ENCODE measurements at regions not wholly inside any gene's neighbourhood (a gene's known extent, or its start where the extent isn't known, plus 50 kb on each side); places are given as distances from the start of the nearest gene placed in this dataset.
"Not testable (repeated sequence)": the region's sequence is repeated elsewhere in the genome, so short reads cannot be mapped to it uniquely, and the experiment has no call there.

GRCh38 chr2:196293751-196294515 lies 122.6 kb upstream of the STK17B start:
- WGBS, 2 donors: 49 to 51% methylated on average over 3 of the region's 3 CpGs

DNA sequence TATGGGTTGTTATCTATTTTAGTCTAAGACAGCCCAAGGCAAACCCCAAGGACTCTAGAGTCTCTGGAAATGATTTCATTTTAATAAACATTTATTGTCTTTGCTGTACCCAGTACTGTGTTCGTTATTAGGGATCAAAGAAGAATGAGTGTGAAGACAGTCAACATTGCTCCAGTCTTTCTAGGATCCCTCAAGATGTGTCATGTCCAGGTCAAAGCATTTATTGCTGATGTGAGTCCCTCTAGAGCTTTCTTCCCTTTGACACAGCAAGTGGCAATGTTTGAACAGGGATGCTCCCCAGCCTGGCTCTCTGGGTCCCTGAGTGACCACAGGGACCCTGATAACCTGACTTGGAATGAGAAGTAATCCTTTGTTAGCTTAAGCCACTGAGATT lies 123.1 kb upstream of the STK17B start:
- TF ChIP-seq POLR2A (IDR thresholded peaks at IDR 0.05): no peak
- TF ChIP-seq, protein P1, sequence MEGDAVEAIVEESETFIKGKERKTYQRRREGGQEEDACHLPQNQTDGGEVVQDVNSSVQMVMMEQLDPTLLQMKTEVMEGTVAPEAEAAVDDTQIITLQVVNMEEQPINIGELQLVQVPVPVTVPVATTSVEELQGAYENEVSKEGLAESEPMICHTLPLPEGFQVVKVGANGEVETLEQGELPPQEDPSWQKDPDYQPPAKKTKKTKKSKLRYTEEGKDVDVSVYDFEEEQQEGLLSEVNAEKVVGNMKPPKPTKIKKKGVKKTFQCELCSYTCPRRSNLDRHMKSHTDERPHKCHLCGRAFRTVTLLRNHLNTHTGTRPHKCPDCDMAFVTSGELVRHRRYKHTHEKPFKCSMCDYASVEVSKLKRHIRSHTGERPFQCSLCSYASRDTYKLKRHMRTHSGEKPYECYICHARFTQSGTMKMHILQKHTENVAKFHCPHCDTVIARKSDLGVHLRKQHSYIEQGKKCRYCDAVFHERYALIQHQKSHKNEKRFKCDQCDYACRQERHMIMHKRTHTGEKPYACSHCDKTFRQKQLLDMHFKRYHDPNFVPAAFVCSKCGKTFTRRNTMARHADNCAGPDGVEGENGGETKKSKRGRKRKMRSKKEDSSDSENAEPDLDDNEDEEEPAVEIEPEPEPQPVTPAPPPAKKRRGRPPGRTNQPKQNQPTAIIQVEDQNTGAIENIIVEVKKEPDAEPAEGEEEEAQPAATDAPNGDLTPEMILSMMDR (IDR thresholded peaks at IDR 0.05): no peak
- DNase-seq (ENCODE audit: low spot score in 2 of 2): no peak

More at GRCh38 chr2:196293751-196294515, 122.6 kb upstream of the STK17B start:
- TF ChIP-seq, protein P1 (IDR thresholded peaks at IDR 0.05): no peak
- no peak for TF ChIP-seq POLR2A (IDR thresholded peaks at IDR 0.05)
- DNase-seq (ENCODE audit: low spot score in 2 of 2): no peak
- intact Hi-C loops (cut with DNase I; ENCODE audit: low total_unique reads): no loop called here
- no peak overlapping the region for H3K4me3 ChIP-seq (ENCODE audit: low read depth, poor library complexity, severe bottlenecking)

GRCh38 chr2:196295005-196295404 lies 123.6 kb upstream of the STK17B start:
- WGBS, 2 donors: 79 to 90% methylated on average over 1 of the region's 1 CpG

More for the DNA sequence above, 123.1 kb upstream of the STK17B start:
- 54 to 73% methylated on average over 1 of the region's 1 CpG for WGBS, 2 donors
- no peak overlapping the region for H3K4me3 ChIP-seq (ENCODE audit: low read depth, poor library complexity, severe bottlenecking)
- intact Hi-C loops (cut with DNase I; ENCODE audit: low total_unique reads): no loop called here

DNA sequence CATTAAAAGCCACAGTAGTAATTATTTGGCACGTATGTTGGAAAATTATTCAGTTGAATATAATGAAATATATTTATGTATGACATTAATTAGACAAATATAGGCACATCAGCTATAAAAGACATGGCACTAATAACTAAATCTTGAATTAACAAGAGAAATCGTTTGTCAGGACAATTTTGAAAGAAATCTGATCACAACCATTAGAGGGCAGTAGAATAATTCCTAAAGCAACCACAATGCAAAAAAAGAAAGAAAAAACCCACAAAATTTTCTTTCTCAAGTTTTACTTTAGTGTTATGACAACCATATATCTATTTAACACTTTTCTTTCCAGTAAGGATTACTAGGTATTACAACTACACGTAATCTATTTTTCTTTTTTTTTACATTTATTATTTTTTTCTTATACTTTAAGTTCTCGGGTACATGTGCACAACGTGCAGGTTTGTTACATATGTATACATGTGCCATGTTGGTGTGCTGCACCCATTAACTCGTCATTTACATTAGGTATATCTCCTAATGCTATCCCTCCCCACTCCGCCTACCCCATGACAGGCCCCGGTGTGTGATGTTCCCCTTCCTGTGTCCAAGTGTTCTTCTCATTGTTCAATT lies 126.8 kb upstream of the STK17B start:
- H3K4me3 ChIP-seq (ENCODE audit: low read depth, poor library complexity, severe bottlenecking); DNase-seq (ENCODE audit: low spot score in 2 of 2); intact Hi-C loops (cut with DNase I; ENCODE audit: low total_unique reads): not testable (repeated sequence)
- TF ChIP-seq, protein P1 (IDR thresholded peaks at IDR 0.05): peak in 1 of 3 donors; percentile 24
- WGBS, 2 donors: 54 to 56% methylated on average over 8 of the region's 8 CpGs

More at GRCh38 chr2:196295005-196295404, 123.6 kb upstream of the STK17B start:
- intact Hi-C loops (cut with DNase I; ENCODE audit: low total_unique reads): no loop called here
- TF ChIP-seq, protein P1 (IDR thresholded peaks at IDR 0.05): no peak
- TF ChIP-seq POLR2A (IDR thresholded peaks at IDR 0.05): no peak
- no peak for DNase-seq (ENCODE audit: low spot score in 2 of 2)
- H3K4me3 ChIP-seq (ENCODE audit: low read depth, poor library complexity, severe bottlenecking): no peak overlapping the region

DNA sequence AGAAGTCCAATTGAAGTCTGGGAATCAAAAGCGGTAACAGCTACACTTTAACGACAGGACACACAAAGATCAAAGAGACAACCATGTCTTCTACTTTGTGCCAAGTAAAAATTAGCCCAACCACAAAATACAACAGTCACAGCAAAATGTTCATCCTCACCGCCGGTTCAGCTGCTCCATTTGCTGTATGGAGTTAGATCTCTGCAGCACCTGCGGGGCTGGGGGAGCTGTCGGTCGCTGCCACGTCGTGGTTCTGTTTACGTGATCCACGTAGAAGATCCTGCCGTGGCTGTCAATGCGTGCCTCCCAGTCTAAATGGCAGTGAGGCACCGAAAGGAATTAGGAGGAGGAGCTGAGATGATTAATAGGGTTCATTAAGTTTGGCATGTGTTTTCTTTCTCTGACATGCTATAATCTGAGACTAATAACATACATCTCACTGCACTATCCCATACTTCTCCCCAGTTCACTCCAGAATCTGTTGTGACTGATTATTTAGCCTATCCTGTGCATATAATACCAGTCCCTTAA lies 136.5 kb upstream of the STK17B start:
- 75 to 84% methylated on average over 14 of the region's 14 CpGs for WGBS, 2 donors
- intact Hi-C loops (cut with DNase I; ENCODE audit: low total_unique reads): no loop called here
- no peak overlapping the region for H3K4me3 ChIP-seq (ENCODE audit: low read depth, poor library complexity, severe bottlenecking)
- no peak for DNase-seq (ENCODE audit: low spot score in 2 of 2)
- no peak for TF ChIP-seq POLR2A (IDR thresholded peaks at IDR 0.05)
- TF ChIP-seq, protein P1 (IDR thresholded peaks at IDR 0.05): no peak

Data from lower leg skin (tissue), 4 donors.